Activated naive CD4-positive, alpha-beta T cell treated with anti-CD3 and anti-CD28 coated beads, Interleukin-2, amount 50 U/mL, for 24 hours (primary cell): ENCODE measurements at regions not wholly inside any gene's neighbourhood (a gene's known extent, or its start where the extent isn't known, plus 50 kb on each side); places are given as distances from the start of the nearest gene placed in this dataset.

ENCODE experiments used
- H3K27ac Mint-ChIP-seq: one replicate; pipeline ENCODE4 v1.8.0; 2021; ENCODE audit warnings: mild to moderate bottlenecking, mixed read lengths
- H3K27me3 Mint-ChIP-seq: one replicate; pipeline ENCODE4 v1.8.0; 2021; ENCODE audit warnings: mixed read lengths
- H3K36me3 Mint-ChIP-seq: one replicate; pipeline ENCODE4 v1.8.0; 2021; ENCODE audit warnings: mixed read lengths
- H3K4me1 Mint-ChIP-seq: one replicate; pipeline ENCODE4 v1.8.0; 2021; ENCODE audit warnings: mixed read lengths
- H3K4me3 Mint-ChIP-seq: one replicate; pipeline ENCODE4 v1.8.0; 2021; ENCODE audit warnings: mild to moderate bottlenecking, mixed read lengths
- H3K9me3 Mint-ChIP-seq: one replicate; pipeline ENCODE4 v1.8.0; 2021; ENCODE audit warnings: mixed read lengths

DNA sequence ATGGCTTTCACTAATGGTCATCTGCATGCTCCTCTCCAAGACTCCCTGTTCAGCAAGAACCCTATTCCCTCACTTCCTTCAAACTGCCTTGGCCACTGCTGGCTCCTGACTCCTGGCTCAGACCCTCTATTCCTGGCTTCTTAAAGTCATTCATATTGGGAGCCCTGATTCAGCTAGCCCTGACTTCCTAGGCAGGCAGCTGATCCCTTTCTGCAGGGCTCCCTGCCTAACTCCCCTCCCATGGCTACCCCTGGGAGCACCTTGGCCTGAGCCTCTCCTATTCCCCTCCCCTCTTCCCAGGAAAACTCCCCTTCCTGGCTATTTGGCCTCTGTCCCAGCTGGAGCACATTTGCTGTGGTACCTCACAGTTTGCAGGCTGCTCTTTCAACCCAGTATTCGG lies 154.9 kb upstream of the PJA1 start:
- H3K36me3 Mint-ChIP-seq = no peaks in the 10 kb centered on the region
- H3K27ac Mint-ChIP-seq = no peak overlapping the region
- H3K4me3 Mint-ChIP-seq = no peak overlapping the region
- no peaks in the 10 kb centered on the region for H3K27me3 Mint-ChIP-seq
- H3K9me3 Mint-ChIP-seq = no peaks in the 10 kb centered on the region
- H3K4me1 Mint-ChIP-seq = no peaks in the 10 kb centered on the region

DNA sequence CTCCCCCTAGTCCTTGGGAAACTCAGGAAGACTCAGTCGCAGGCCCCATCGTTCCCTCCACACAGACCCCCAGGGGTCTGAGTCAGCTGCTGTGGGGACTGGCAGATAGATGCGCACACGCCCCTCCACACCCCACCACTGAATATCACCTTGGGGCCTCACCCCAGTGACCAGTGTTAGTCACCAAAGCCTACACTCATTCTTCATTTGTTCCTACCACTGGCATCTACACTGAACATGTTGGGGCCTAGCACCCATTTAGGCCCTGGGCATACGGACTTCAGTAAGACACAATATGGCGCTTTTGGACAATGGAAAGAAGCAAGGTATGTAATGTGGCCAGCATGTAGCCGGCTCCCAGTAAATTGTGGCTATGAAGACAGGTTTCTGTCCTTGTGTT lies 154.1 kb upstream of the PJA1 start:
- no peaks in the 10 kb centered on the region for H3K27me3 Mint-ChIP-seq
- H3K36me3 Mint-ChIP-seq = no peaks in the 10 kb centered on the region
- H3K9me3 Mint-ChIP-seq = no peaks in the 10 kb centered on the region
- H3K27ac Mint-ChIP-seq = no peak overlapping the region
- H3K4me1 Mint-ChIP-seq = no peaks in the 10 kb centered on the region
- no peak overlapping the region for H3K4me3 Mint-ChIP-seq

DNA sequence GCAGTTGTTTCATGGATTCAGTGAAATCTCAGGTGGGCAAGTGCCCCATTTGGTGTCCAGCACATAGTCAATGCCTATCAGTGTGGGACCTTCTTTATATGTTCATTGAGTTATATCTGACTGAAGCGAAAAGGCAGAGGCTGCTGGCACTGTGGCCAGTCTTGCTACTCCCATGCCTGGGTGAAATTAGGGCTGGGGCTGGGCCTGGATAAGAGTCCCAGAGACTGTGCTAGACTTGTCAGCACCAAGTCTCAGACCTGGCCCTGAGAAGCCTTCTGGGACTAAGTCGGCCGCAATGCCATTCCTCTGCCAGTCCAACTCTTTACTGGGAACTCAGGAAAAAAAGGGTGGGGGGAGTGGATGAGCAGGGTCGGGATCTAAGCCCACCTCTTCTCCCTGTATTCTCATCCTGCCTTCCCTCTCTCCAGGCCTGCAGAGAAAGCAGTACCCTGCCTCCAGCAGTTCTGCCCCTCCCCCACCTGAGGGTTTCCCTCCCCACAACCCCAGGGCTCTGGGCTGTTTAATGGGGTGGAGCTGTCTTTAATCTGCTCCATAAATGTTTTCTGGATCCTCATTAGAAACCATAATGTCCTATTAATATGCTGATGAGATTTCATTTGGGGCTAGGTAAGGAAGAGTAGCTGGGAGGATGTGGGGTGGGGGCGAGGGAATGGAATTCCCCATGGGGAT lies 153.5 kb upstream of the PJA1 start:
- H3K4me3 Mint-ChIP-seq = no peak overlapping the region
- H3K9me3 Mint-ChIP-seq = no peaks in the 10 kb centered on the region
- no peaks in the 10 kb centered on the region for H3K36me3 Mint-ChIP-seq
- H3K4me1 Mint-ChIP-seq = no peaks in the 10 kb centered on the region
- H3K27me3 Mint-ChIP-seq = no peaks in the 10 kb centered on the region
- no peak overlapping the region for H3K27ac Mint-ChIP-seq

DNA sequence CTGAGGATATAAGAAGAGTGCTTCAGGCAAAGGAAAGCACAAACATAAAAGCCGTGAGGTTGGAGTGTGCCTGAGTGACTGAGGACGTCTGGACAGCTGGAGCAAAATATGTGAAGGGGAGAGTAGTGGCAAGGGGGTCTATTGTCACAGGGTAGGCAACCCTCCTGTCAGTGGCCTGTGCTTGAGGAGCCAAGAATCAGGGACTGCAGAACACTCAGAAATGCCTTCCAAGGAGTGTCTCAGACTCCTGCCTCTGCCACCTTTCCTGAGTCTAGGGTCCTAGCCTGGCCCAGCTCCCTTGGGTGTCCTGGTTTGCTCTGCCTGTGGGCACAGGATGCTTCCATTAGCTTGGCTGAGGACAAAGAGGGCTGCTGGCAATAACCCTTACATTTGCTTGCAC lies 152.5 kb upstream of the PJA1 start:
- no peak overlapping the region for H3K4me3 Mint-ChIP-seq
- no peak overlapping the region for H3K27ac Mint-ChIP-seq
- no peaks in the 10 kb centered on the region for H3K4me1 Mint-ChIP-seq
- no peaks in the 10 kb centered on the region for H3K36me3 Mint-ChIP-seq
- H3K9me3 Mint-ChIP-seq = no peaks in the 10 kb centered on the region
- H3K27me3 Mint-ChIP-seq = no peaks in the 10 kb centered on the region

DNA sequence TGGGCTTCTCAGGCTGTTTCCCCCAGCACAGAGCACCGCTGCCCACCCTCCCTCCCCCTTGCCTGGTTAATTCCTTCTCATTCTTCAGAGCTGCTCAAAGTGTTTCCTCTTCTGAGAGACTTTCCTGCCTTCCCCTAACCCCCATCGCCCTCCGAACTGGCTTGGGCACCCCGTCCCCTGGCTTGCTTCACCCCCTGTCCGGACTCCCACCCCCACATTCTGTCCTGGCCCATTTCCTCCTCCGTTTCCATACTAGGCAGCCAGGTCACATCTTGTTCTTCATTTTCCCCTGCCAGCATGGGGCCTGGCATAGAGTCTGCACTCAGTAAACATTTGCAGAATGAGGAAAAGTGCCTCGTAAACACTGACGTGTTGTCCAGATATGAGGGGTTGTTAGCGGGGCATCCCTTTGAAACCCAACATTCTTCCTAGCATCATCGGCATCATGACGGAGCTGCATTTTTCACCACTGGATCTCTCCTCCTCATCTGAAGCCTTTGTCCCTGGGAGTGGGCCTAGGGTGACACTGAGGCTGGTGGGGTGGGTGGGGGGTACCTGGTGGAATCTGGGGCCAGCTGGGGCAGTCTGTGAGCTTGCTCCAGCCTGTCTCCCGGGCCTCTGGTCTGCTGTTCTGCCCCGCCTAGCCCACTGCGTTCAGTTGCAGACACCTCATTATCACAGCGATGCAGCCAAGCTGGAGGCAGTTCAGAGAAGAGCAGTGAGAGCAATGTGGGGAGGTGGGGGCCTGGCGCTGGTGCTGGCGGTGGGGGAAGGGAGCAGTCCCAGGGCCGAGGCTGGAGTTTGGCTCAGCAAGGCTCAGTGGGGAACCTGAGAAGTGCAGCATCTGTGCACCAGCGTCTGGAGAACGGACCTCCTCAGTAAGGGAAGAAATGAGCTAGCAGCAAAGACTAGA lies 149.4 kb upstream of the PJA1 start:
- Mint-ChIP-seq H3K27me3 (no peaks in the 10 kb centered on the region), H3K4me1 (no peaks in the 10 kb centered on the region)

DNA sequence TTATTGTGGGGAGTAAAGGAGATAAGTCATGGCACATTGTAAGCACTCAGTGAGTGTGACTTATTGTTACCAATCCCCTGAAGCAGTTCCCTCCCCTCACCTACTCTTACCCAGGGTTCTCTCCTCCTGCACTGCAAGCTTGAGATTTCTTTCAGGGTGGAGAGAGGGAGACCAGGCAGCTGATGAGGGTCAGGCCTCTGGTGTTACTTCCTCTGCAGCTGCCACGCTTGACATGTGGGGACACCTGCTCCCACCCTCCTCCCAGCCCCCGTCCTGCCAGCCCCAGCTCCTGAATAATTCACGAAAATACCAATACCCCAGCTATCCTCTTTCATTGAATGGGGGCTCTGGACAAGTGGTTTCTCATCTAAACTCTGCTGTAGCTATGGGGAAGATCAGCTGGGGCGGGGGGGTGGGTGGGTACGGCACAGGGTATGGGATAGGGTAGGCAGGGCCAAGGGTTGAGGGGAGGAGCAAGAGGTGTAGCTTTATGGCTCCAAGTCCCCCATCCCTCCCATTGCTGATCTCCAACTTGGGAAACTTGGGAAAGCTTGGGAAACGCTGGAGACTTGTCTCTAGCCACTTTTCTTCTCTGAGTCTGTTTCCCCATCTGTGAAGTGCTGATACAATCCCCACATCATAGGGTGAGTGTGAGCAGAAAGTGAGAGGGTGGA lies 148.5 kb upstream of the PJA1 start:
- H3K4me1 Mint-ChIP-seq = no peaks in the 10 kb centered on the region
- no peaks in the 10 kb centered on the region for H3K27me3 Mint-ChIP-seq
- H3K27ac Mint-ChIP-seq = no peak overlapping the region
- H3K9me3 Mint-ChIP-seq = no peaks in the 10 kb centered on the region
- no peaks in the 10 kb centered on the region for H3K36me3 Mint-ChIP-seq
- no peak overlapping the region for H3K4me3 Mint-ChIP-seq

More for the DNA sequence above, 149.4 kb upstream of the PJA1 start:
- Mint-ChIP-seq H3K27ac (no peak overlapping the region), H3K36me3 (no peaks in the 10 kb centered on the region), H3K4me3 (no peak overlapping the region), H3K9me3 (no peaks in the 10 kb centered on the region)

DNA sequence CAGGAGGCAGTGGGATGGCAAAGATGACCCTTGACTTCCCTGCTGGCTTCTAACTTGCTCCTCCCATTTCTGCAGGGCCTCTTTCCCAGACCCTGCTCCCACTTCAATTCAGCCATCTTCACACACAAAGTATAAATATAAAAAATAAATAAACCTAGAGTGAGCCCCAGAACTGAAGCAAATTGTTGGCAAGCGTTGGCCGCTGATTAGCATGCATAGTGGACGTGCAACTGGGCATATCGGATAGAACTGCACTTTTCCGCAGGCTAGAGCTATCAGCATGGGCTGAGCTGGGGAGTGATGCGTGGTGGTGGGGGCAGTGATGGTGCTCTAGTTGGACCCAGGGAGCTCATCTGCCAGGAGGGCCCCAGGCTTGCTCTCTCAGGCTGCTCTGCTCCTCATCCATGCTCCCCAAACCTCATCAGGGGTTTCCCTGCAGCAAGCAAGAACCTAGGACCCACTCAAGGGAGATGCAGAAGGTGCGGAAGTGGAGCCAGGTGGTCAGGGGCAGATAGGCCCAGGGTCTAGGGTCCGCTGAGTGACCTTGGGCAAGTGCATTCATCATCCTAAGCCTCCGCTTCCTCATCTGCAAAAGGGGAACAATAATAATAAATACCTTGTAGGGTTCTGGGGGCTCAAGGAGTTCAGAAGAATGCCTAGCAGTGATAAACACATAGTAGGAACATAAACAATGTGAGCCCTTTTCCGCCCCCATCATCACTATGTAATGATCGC lies 146.8 kb upstream of the PJA1 start:
- Mint-ChIP-seq H3K4me1 (no peaks in the 10 kb centered on the region), H3K27me3 (no peaks in the 10 kb centered on the region), H3K27ac (no peak overlapping the region), H3K36me3 (no peaks in the 10 kb centered on the region), H3K4me3 (no peak overlapping the region), H3K9me3 (no peaks in the 10 kb centered on the region)

DNA sequence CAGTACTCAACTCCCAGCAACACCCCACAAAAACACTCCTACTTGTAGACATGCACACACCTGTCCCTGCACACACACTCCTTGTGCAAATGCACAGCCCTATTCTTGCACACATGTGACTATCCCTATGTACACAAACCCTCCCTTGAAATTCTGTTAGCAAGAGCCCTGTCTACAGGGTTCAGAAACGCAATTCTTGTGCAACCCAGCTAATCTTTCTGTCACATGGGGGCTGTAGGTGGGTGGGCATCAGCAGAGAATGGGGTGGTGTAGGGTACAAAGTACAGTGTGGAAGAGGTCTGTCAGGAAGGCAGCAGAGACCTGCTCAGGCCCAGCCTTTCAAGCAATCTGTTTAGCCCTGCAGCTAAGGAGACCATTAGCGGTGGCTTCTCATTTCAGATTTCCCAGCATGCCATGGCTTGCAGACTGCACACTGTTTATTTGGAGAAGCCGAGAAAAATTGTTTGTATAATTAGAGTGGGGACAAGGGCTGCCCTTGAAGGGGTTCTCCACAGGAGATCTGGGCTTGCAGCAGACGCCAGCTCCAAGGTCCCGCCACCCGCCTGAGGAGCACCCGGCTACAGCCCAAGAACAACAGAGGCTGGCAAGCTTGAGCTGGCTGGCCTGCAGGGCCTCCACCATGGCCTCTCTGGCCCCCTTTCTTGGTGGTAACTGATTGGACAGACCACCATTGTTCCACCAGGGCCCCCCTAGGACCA lies 144.0 kb upstream of the PJA1 start:
- H3K4me3 Mint-ChIP-seq = no peak overlapping the region
- H3K27me3 Mint-ChIP-seq = peaks cover 2% of the 10 kb centered on the region
- no peaks in the 10 kb centered on the region for H3K36me3 Mint-ChIP-seq

DNA sequence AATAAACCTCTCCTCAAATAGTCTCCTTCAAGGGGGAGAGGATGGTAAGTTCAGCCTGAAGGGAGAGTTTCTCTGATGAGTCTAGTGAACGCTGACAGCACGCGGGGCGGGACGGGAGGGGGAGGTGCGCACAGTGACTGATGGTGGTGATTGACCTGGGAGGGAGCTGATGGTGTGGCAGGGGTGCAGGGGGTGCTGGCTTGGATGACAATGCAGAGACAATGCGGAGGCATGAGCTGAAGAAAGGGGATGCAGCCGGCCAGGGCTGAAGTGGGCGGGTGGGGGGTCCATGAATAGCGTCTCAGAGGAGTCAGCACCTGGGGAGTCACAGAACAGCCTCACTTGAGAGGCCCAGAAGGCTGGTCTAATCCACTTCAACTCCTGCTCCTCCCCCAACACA lies 142.5 kb upstream of the PJA1 start:
- no peaks in the 10 kb centered on the region for H3K9me3 Mint-ChIP-seq
- H3K4me3 Mint-ChIP-seq = no peak overlapping the region
- no peaks in the 10 kb centered on the region for H3K4me1 Mint-ChIP-seq
- H3K36me3 Mint-ChIP-seq = no peaks in the 10 kb centered on the region
- H3K27ac Mint-ChIP-seq = no peak overlapping the region
- H3K27me3 Mint-ChIP-seq = peaks cover 2% of the 10 kb centered on the region

More for the DNA sequence above, 144.0 kb upstream of the PJA1 start:
- no peaks in the 10 kb centered on the region for H3K9me3 Mint-ChIP-seq
- H3K4me1 Mint-ChIP-seq = no peaks in the 10 kb centered on the region
- no peak overlapping the region for H3K27ac Mint-ChIP-seq

DNA sequence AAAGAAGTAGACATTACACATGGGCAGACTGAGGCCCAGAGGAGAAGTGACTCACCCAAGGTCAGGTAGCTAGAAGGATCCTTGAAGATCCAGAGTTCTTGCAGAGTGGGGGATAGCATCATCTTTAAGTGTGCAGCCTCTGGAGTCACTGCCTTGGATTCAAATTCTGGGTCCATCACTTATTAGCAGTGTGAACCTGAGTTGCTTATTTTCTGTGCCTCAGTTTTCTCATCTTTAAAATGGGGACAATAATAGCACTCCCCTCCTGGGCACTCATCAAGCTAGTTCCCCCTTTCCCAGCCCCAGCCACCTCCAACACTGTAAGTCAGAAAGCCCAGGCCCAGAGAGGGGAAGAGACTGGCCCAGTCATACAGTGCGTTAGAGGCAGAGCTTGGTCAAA lies 141.8 kb upstream of the PJA1 start:
- H3K27ac Mint-ChIP-seq = no peak overlapping the region
- H3K4me3 Mint-ChIP-seq = no peak overlapping the region
- no peaks in the 10 kb centered on the region for H3K9me3 Mint-ChIP-seq
- H3K36me3 Mint-ChIP-seq = no peaks in the 10 kb centered on the region
- H3K4me1 Mint-ChIP-seq = no peaks in the 10 kb centered on the region
- H3K27me3 Mint-ChIP-seq = peaks cover 2% of the 10 kb centered on the region

DNA sequence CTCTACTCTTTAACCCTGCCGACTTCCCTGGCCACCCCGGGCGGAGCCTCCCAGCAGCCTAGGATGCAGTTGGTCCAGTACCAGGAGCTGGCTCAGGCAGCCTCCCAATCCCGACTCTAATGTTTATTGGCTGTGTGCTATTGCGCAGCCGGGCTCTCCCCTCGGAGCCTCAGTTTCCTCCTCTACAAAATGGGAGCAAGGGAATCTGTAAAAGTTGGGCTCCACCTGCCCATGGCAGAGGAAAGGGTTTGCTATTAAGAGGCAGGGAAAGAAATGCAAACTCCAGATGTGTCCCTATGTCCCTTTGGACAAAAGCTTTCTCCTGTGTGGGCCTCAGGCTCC lies 140.8 kb upstream of the PJA1 start:
- Mint-ChIP-seq H3K27me3 (peaks cover 2% of the 10 kb centered on the region), H3K9me3 (no peaks in the 10 kb centered on the region), H3K36me3 (no peaks in the 10 kb centered on the region), H3K4me1 (no peaks in the 10 kb centered on the region), H3K27ac (no peak overlapping the region), H3K4me3 (no peak overlapping the region)

DNA sequence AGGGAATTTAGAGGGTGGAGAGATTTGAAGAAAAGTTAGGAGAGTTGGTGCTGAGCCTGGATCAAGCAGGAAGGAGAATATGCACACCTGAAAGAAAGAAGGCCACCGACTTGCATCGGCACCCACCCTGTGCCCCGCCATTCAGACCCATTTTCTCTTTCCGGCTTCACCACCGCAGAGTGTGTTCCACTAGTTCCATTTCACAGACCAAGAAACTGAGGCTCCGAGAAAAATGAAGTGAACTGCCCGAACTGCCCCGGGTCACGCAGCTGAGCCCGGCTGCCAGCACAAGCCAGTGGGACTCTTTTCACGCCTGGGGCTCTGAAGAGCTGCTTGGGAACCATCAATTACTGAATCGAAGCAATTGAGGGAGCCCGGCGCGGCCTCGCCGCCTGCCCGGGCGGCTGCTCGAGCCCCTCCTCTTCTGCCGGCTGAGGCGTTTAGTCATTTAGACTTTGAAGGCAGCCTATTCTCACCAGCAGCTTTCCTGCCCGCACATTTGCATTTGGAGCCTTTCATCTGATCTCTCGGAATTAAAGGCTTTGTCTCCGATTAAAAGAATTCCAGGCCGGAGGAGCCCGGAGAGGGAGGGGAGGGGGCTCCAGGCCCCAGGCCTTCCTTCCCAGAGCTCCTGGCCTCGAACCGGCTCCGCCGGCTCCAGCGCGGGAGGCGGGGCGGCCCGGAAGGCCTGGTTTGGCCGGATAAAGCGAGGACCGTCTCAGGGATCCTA lies 140.2 kb upstream of the PJA1 start:
- Mint-ChIP-seq H3K4me3 (no peak overlapping the region), H3K9me3 (no peaks in the 10 kb centered on the region), H3K36me3 (no peaks in the 10 kb centered on the region), H3K27ac (no peak overlapping the region), H3K4me1 (no peaks in the 10 kb centered on the region), H3K27me3 (peaks cover 2% of the 10 kb centered on the region)

DNA sequence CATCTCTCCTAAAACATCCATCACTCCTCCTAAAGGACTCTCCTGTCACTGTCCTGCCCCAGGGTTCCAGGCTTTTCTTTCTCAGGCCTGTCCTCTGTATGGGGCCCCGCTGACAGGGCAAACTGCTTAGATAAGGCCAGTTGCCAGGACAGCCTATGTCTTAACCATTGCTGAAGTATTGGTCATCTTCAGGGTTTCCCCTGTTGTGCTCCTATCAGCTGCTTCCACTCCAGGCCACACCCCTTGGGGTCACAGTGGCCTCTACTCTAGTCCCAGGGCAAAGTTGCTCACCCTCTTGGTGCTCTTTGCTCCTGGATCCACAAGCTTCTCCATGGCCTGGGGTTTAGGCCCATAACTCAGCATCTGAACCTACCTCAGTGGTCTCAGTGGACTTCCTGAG lies 138.0 kb upstream of the PJA1 start:
- Mint-ChIP-seq H3K27me3 (peaks cover 2% of the 10 kb centered on the region), H3K27ac (no peak overlapping the region), H3K4me1 (no peaks in the 10 kb centered on the region), H3K4me3 (no peak overlapping the region), H3K9me3 (no peaks in the 10 kb centered on the region), H3K36me3 (no peaks in the 10 kb centered on the region)

DNA sequence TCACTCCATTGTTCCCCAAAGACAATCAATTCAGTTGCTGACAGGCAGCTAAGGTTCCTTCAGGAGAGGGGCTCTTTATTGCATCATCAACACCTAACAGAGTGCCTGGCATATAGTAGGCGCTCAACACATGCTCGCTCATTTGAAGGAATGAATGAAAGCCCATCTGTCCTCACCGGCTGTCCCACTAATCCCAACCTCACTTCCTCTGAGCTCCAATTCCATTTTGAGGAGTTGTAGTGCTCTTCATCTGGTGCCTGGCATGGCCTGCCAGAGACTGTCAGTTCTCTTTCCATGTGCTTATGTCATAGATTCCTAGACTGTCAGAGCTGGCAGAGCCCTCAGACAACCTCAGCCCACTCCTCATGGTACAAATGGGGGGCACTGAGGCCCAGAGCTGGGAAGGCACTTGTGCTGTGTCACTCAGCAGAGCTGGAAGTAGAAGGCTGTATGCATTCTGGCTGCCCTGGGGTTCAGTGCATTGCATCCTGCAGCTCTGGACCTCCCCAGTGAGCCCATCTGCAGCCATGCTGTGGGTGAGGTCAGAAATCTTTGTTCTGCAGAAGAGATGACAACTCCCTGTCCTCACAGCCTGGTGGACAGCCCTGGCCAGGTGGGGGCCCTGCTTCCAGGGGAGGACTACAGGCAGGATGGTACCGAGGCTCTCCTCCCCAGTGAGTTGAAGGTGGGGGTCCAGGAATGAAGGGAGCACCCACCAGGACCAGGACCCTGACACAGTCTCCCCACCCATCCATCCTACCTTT lies 134.9 kb upstream of the PJA1 start:
- no peak overlapping the region for H3K27ac Mint-ChIP-seq
- H3K4me3 Mint-ChIP-seq = no peak overlapping the region
- no peaks in the 10 kb centered on the region for H3K36me3 Mint-ChIP-seq
- H3K9me3 Mint-ChIP-seq = no peaks in the 10 kb centered on the region
- no peaks in the 10 kb centered on the region for H3K4me1 Mint-ChIP-seq
- H3K27me3 Mint-ChIP-seq = peaks cover 2% of the 10 kb centered on the region
